HEK293T (cell line): ENCODE measurements at regions not wholly inside any gene's neighbourhood (a gene's known extent, or its start where the extent isn't known, plus 50 kb on each side); places are given as distances from the start of the nearest gene placed in this dataset.

Experiments
- CTCF ChIA-PET: fragments of 350-600 bp; formaldehyde crosslinking; extraction: SDS; loops from one replicate; lab custom pipeline; 2021; ENCODE audit warnings: antibody characterized with exemption, inconsistent platforms; lab: Yijun Ruan, JAX
- POLR2A ChIA-PET: fragments of 350-600 bp; formaldehyde crosslinking; extraction: SDS; loops from one replicate; lab custom pipeline; 2020; ENCODE audit warnings: antibody characterized with exemption, inconsistent platforms; lab: Yijun Ruan, JAX
- DNase-seq: peaks from one replicate; pipeline ENCODE4 v3.0.0; 2012; ENCODE audit warnings: mixed read lengths; ENCODE audit errors: extremely low spot score
- ARNT ChIP-seq: fragments of 450-650 bp; IDR thresholded peaks from 2 replicates; pipeline ENCODE4 v1.6.1; 2017; ENCODE audit warnings: mild to moderate bottlenecking
- BHLHE40 ChIP-seq: fragments of 450-650 bp; IDR thresholded peaks from 2 replicates; pipeline ENCODE4 v1.6.1; 2016; ENCODE audit warnings: mild to moderate bottlenecking, moderate library complexity, borderline replicate concordance
- CTBP1 ChIP-seq: fragments of 450-650 bp; IDR thresholded peaks from 2 replicates; pipeline ENCODE4 v1.6.1; 2016; ENCODE audit warnings: borderline replicate concordance
- ELF4 ChIP-seq: fragments of 450-650 bp; IDR thresholded peaks from 2 replicates; pipeline ENCODE4 v1.6.1; 2017; ENCODE audit warnings: antibody characterized with exemption
- FOXA1 ChIP-seq: fragments of 450-650 bp; IDR thresholded peaks from 2 replicates; pipeline ENCODE4 v1.6.1; 2016; ENCODE audit warnings: mild to moderate bottlenecking
- FOXK2 ChIP-seq: fragments of 450-650 bp; IDR thresholded peaks from 2 replicates; pipeline ENCODE4 v1.6.1; 2016; ENCODE audit warnings: mild to moderate bottlenecking
- FOXM1 ChIP-seq: fragments of 450-650 bp; IDR thresholded peaks from 2 replicates; pipeline ENCODE4 v1.6.1; 2017; ENCODE audit warnings: mild to moderate bottlenecking, borderline replicate concordance
- HDGF ChIP-seq: fragments of 450-650 bp; IDR thresholded peaks from 2 replicates; pipeline ENCODE4 v1.6.1; 2017; ENCODE audit warnings: antibody characterized with exemption, borderline replicate concordance
- L3MBTL2 ChIP-seq: fragments of 450-650 bp; conservative IDR thresholded peaks from 2 replicates; pipeline ENCODE4 v1.6.1; 2016; ENCODE audit warnings: mild to moderate bottlenecking
- LEF1 ChIP-seq: fragments of 450-650 bp; IDR thresholded peaks from 2 replicates; pipeline ENCODE4 v1.6.1; 2017; ENCODE audit warnings: mild to moderate bottlenecking, borderline replicate concordance
- NFRKB ChIP-seq: fragments of 450-650 bp; IDR thresholded peaks from 2 replicates; pipeline ENCODE4 v1.6.1; 2016; ENCODE audit warnings: mild to moderate bottlenecking, moderate library complexity
- PKNOX1 ChIP-seq: fragments of 450-650 bp; IDR thresholded peaks from 2 replicates; pipeline ENCODE4 v1.6.1; 2016
- SP1 ChIP-seq: fragments of 450-650 bp; IDR thresholded peaks from 2 replicates; pipeline ENCODE4 v1.6.1; 2017
- SUZ12 ChIP-seq: fragments of 450-650 bp; IDR thresholded peaks from 2 replicates; pipeline ENCODE4 v1.6.1; 2016; ENCODE audit warnings: mild to moderate bottlenecking
- TARDBP ChIP-seq: fragments of 450-650 bp; IDR thresholded peaks from 2 replicates; pipeline ENCODE4 v1.6.1; 2016
- ZNF384 ChIP-seq: fragments of 450-650 bp; IDR thresholded peaks from 2 replicates; pipeline ENCODE4 v1.6.1; 2016

DNA sequence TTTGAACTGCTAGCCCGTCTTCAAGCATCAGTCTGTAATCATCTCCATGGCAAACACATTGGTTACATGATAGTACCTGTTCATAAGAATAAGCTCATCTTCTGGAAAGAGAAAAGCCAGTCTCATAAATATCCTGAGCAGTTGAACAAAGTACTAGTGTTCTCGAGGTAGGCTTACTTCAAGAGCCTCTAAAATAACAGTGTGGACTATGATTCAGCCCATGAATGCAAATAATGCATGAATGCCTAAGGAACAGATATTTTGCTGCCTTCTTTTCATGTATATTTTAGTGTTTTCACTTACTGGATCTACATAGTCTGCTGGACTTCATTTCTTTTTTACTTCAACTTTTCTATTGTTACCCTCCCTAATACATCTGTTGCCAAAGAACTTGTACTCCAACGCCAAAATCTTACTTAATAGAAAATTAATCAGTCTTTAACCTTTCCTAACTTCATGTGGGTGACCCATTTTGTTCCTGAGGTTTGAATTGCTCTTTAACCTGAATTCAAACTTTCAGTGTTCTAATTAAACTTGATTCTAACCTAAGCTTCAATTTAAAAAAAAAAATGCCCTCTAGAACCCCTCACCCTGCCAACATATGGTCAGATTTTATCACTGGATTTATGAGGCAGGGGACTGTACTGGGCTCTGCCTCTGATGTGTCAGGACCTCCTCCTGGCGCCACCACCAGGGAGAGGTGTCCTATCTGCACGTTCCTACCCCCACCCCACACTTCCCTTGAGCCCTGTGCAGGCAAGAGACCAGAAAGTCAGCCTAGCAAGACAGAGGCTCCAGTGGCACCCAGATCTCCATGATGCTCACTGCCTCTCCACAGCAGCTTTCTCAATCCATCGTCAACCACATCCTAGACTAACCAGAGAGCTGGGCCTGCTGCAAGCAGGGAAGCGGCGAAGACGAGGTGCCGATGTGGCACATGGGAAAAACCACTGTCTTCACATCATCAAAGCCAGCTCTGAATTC is 264.7 kb upstream of the ID2 start:
- ChIA-PET POLR2A (no interaction called here), CTCF (no interaction called here)
- no peak for TF ChIP-seq BHLHE40
- TF ChIP-seq L3MBTL2 = no peak
- TF ChIP-seq FOXM1 = no peak
- no peak for TF ChIP-seq ZNF384
- no peak for TF ChIP-seq ELF4
- no peak for TF ChIP-seq TARDBP
- TF ChIP-seq FOXK2 = no peak
- TF ChIP-seq PKNOX1 = no peak
- TF ChIP-seq NFRKB = no peak
- TF ChIP-seq LEF1 = no peak
- no peak for TF ChIP-seq HDGF
- no peak for TF ChIP-seq CTBP1
- TF ChIP-seq FOXA1 = no peak
- TF ChIP-seq SUZ12 = no peak
- no peak for TF ChIP-seq SP1
- DNase-seq = no peak

DNA sequence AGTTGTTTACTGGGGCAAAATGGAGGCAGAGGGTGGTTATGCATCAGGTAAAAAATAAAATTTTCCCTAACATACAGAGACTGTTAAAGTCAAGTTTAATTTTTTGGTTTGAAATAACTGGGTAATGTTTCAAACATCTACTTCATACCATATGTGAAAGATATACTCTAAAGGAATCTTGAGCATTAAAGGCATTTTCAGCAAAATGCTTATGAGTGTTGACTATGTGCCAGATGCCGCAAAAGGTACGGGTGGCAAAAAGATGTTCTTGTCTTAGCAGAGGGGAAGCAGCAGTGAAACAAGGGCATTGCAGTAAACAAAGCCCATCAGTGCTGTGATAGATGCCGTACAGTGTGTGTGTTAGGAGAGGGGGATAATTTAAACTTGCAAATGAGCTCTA is 263.1 kb upstream of the ID2 start:
- POLR2A ChIA-PET = no interaction called here
- no peak for DNase-seq
- no peak for TF ChIP-seq TARDBP
- TF ChIP-seq NFRKB = no peak
- TF ChIP-seq BHLHE40 = no peak
- CTCF ChIA-PET = no interaction called here

- ChIA-PET CTCF (interaction anchor here (0.6 kb wide), 1 partner anchor 272 kb away, joined by 3 read pairs; no protein-coding TSS in a partner anchor), POLR2A (no interaction called here)
- DNase-seq = no peak
- TF ChIP-seq ELF4 (no peak), LEF1 (no peak), TARDBP (no peak), BHLHE40 (no peak), CTBP1 (no peak), NFRKB (no peak), ARNT (no peak), FOXK2 (no peak), SUZ12 (no peak), ZNF384 (no peak), PKNOX1 (no peak), HDGF (no peak), FOXA1 (no peak), FOXM1 (no peak), SP1 (no peak)
These were observed 260.0 kb upstream of the ID2 start for GRCh38 chr2:8421658-8422449.

- ChIA-PET POLR2A (no interaction called here), CTCF (interaction anchor here (0.6 kb wide), 1 partner anchor 271 kb away, joined by 3 read pairs; no protein-coding TSS in a partner anchor)
- DNase-seq = no peak
- TF ChIP-seq FOXA1 (no peak), CTBP1 (no peak), TARDBP (no peak), FOXM1 (no peak), ARNT (no peak), SUZ12 (no peak), FOXK2 (no peak), ELF4 (no peak), PKNOX1 (no peak), SP1 (no peak), ZNF384 (no peak), HDGF (no peak), NFRKB (no peak), L3MBTL2 (no peak), LEF1 (no peak)
These were observed 259.4 kb upstream of the ID2 start for GRCh38 chr2:8422450-8422800.

DNA sequence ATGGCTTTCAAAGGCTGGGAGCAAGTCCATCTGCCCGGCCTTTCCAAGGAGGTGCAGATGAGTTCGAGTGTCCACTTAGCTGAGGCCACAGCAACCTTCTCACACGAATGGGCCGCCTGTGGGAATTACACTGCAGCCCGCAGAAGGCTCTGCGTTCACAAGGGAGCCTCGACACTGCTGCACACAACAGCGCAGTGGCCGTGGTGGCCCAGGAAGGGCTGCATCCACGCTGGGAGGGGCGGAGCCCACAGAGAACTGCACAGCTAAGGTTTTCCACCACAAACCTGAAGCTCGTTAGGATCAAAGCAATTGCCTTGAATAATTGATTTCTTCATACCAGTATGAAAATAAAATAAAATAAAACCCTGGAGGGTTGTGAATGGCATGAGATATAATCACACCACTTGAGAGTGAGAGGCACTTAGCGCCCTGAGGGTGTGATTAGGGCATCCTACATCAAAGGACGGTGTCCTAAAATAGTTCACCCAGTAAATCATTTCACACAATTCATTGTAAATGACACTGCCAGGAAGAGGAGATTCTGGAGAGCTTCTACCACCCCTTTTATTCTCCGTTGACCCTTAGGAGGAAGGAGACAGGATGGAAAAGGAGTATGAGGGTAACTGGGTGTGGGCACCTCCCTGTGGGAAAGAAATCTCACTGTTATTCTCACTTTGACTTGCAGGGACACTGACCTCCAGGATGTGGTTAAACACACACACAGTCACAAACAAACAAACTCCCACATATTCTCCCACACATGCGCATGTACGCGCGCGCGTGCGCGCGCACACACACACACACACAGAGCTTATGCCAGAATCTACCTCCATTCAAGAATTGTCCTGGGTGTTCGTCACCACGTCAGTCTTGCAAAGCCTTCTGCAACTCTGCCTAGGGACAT is 256.6 kb upstream of the ID2 start:
- POLR2A ChIA-PET = no interaction called here
- TF ChIP-seq ARNT (no peak), ELF4 (no peak), SP1 (no peak), LEF1 (no peak), FOXM1 (no peak), ZNF384 (no peak), FOXA1 (no peak), L3MBTL2 (no peak), TARDBP (no peak), HDGF (no peak), PKNOX1 (no peak), SUZ12 (no peak), FOXK2 (no peak), NFRKB (no peak)
- CTCF ChIA-PET = no interaction called here
- no peak for DNase-seq
